ENCODE measurements at regions not wholly inside any gene's neighbourhood (a gene's known extent, or its start where the extent isn't known, plus 50 kb on each side); places are given as distances from the start of the nearest gene placed in this dataset.

- TF ChIP-seq CTCF (conservative IDR thresholded peaks at IDR 0.05) (no peak), EZH2 (IDR thresholded peaks at IDR 0.05; ENCODE audit: low read depth) (no peak)
Observed at GRCh38 chr4:100954046-100954445, 393.3 kb downstream of the PPP3CA start.
